ENCODE measurements at regions not wholly inside any gene's neighbourhood (a gene's known extent, or its start where the extent isn't known, plus 50 kb on each side); places are given as distances from the start of the nearest gene placed in this dataset.

- TF ChIP-seq USF1 (IDR thresholded peaks at IDR 0.05), result no peak
- TF ChIP-seq ZBTB7A (IDR thresholded peaks at IDR 0.05; ENCODE audit: low read depth), result no peak
- no peak for TF ChIP-seq FOXM1 (IDR thresholded peaks at IDR 0.05; ENCODE audit: borderline replicate concordance, low read depth)
- TF ChIP-seq CEBPB (IDR thresholded peaks at IDR 0.05), result no peak
- TF ChIP-seq EP300 (IDR thresholded peaks at IDR 0.05; ENCODE audit: borderline replicate concordance), result no peak
- TF ChIP-seq REST (IDR thresholded peaks at IDR 0.05; ENCODE audit: low read depth), result no peak
- no peak for TF ChIP-seq MAX (IDR thresholded peaks at IDR 0.05)
- TF ChIP-seq TCF12 (IDR thresholded peaks at IDR 0.05; ENCODE audit: low read depth), result no peak
- TF ChIP-seq RAD21 (IDR thresholded peaks at IDR 0.05; ENCODE audit: low read depth), result no peak
- no peak for TF ChIP-seq YY1 (IDR thresholded peaks at IDR 0.05; ENCODE audit: low read depth)
- no peak for TF ChIP-seq TAF1 (IDR thresholded peaks at IDR 0.05; ENCODE audit: low read depth)
- no peak for TF ChIP-seq NFIC (IDR thresholded peaks at IDR 0.05)
- TF ChIP-seq TEAD4 (IDR thresholded peaks at IDR 0.05), result no peak
These were observed 152.9 kb downstream of the HGF start for GRCh38 chr7:81616951-81617350.

Data from Ishikawa (cell line).